Activated naive CD4-positive, alpha-beta T cell treated with anti-CD3 and anti-CD28 coated beads for 36 hours (primary cell): ENCODE measurements at regions not wholly inside any gene's neighbourhood (a gene's known extent, or its start where the extent isn't known, plus 50 kb on each side); places are given as distances from the start of the nearest gene placed in this dataset.

Experiments
- CTCF ChIA-PET: fragments of 350-600 bp; sonication (Branson Sonifier 250); formaldehyde crosslinking; loops from one replicate; lab custom pipeline; 2021; ENCODE audit warnings: antibody characterized with exemption; lab: Charles Lee
- DNase-seq: peaks from one replicate; pipeline ENCODE4 v3.0.0-alpha.2; 2020
- H3K27ac Mint-ChIP-seq: one replicate; pipeline ENCODE4 v1.8.0; 2021; ENCODE audit warnings: mild to moderate bottlenecking, mixed read lengths
- H3K27me3 Mint-ChIP-seq: one replicate; pipeline ENCODE4 v1.8.0; 2021; ENCODE audit warnings: low read depth, mixed read lengths
- H3K36me3 Mint-ChIP-seq: one replicate; pipeline ENCODE4 v1.8.0; 2021; ENCODE audit warnings: low read depth, mixed read lengths
- H3K4me1 Mint-ChIP-seq: one replicate; pipeline ENCODE4 v1.8.0; 2021; ENCODE audit warnings: low read depth, mixed read lengths
- H3K4me3 Mint-ChIP-seq: one replicate; pipeline ENCODE4 v1.8.0; 2021; ENCODE audit warnings: mild to moderate bottlenecking, moderate library complexity, mixed read lengths
- H3K9me3 Mint-ChIP-seq: one replicate; pipeline ENCODE4 v1.8.0; 2021; ENCODE audit warnings: mixed read lengths
- intact Hi-C: fragments of 100-400 bp; cut with micrococcal nuclease; formaldehyde crosslinking; loops from one replicate; pipeline ENCODE4 v1.15.1; 2023

GRCh38 chr1:34549199-34549598 is 205.6 kb upstream of the GJB5 start:
- DNase-seq: peak; percentile 22
- H3K9me3 Mint-ChIP-seq: peaks cover 9% of the 10 kb centered on the region
- H3K4me1 Mint-ChIP-seq: no peaks in the 10 kb centered on the region
- CTCF ChIA-PET: no interaction called here
- no peak overlapping the region for H3K4me3 Mint-ChIP-seq
- H3K36me3 Mint-ChIP-seq: no peaks in the 10 kb centered on the region
- peaks cover 18% of the 10 kb centered on the region for H3K27me3 Mint-ChIP-seq
- no peak overlapping the region for H3K27ac Mint-ChIP-seq
- intact Hi-C loops: no loop called here

GRCh38 chr1:34578306-34578705 is 176.5 kb upstream of the GJB5 start:
- no peak for DNase-seq
- CTCF ChIA-PET: no interaction called here
- Mint-ChIP-seq H3K4me1 (no peaks in the 10 kb centered on the region), H3K27me3 (peaks cover 30% of the 10 kb centered on the region), H3K36me3 (no peaks in the 10 kb centered on the region), H3K27ac (no peak overlapping the region), H3K9me3 (no peaks in the 10 kb centered on the region), H3K4me3 (no peak overlapping the region)
- intact Hi-C loops: no loop called here

- Mint-ChIP-seq H3K9me3 (no peaks in the 10 kb centered on the region), H3K4me3 (no peak overlapping the region), H3K27me3 (peaks cover 21% of the 10 kb centered on the region), H3K27ac (no peak overlapping the region), H3K4me1 (no peaks in the 10 kb centered on the region), H3K36me3 (no peaks in the 10 kb centered on the region)
- intact Hi-C loops: no loop called here
- DNase-seq: no peak
- CTCF ChIA-PET: no interaction called here
Observed at GRCh38 chr1:34582356-34582755, 172.5 kb upstream of the GJB5 start.

GRCh38 chr1:34587761-34588160 is 167.1 kb upstream of the GJB5 start:
- Mint-ChIP-seq H3K36me3 (no peaks in the 10 kb centered on the region), H3K27ac (no peak overlapping the region), H3K4me3 (no peak overlapping the region), H3K9me3 (no peaks in the 10 kb centered on the region), H3K27me3 (peaks cover 3% of the 10 kb centered on the region), H3K4me1 (no peaks in the 10 kb centered on the region)
- intact Hi-C loops: no loop called here
- CTCF ChIA-PET: interaction anchor here (1.6 kb wide), 1 partner anchor 9 kb away, joined by 5 read pairs; no protein-coding TSS in a partner anchor
- no peak for DNase-seq

- Mint-ChIP-seq H3K9me3 (no peaks in the 10 kb centered on the region), H3K27ac (no peak overlapping the region), H3K36me3 (no peaks in the 10 kb centered on the region), H3K4me1 (no peaks in the 10 kb centered on the region), H3K4me3 (no peak overlapping the region), H3K27me3 (no peaks in the 10 kb centered on the region)
- CTCF ChIA-PET: no interaction called here
- DNase-seq: no peak
- intact Hi-C loops: no loop called here
Observed at GRCh38 chr1:34590211-34590623, 164.6 kb upstream of the GJB5 start.

- no peaks in the 10 kb centered on the region for H3K36me3 Mint-ChIP-seq
- CTCF ChIA-PET: no interaction called here
- no peak overlapping the region for H3K27ac Mint-ChIP-seq
- H3K4me3 Mint-ChIP-seq: no peak overlapping the region
- no peaks in the 10 kb centered on the region for H3K9me3 Mint-ChIP-seq
- no peaks in the 10 kb centered on the region for H3K27me3 Mint-ChIP-seq
- intact Hi-C loops: no loop called here
- H3K4me1 Mint-ChIP-seq: no peaks in the 10 kb centered on the region
- DNase-seq: no peak
Observed at GRCh38 chr1:34591751-34592629, 162.9 kb upstream of the GJB5 start.

- H3K4me3 Mint-ChIP-seq: no peak overlapping the region
- no peaks in the 10 kb centered on the region for H3K36me3 Mint-ChIP-seq
- CTCF ChIA-PET: interaction anchor here (1.7 to 2.0 kb wide), 2 partner anchors 138 to 965 kb away, joined by 4 to 9 read pairs; no protein-coding TSS in a partner anchor
- no peaks in the 10 kb centered on the region for H3K4me1 Mint-ChIP-seq
- intact Hi-C loops: loop anchor here (2.0 kb wide), 2 partner anchors 137 to 965 kb away; no protein-coding TSS in a partner anchor
- DNase-seq: peak; percentile 73
- H3K9me3 Mint-ChIP-seq: no peaks in the 10 kb centered on the region
- H3K27me3 Mint-ChIP-seq: peaks cover 17% of the 10 kb centered on the region
- H3K27ac Mint-ChIP-seq: no peak overlapping the region
Observed at GRCh38 chr1:34597877-34598514, 156.9 kb upstream of the GJB5 start.

- H3K4me3 Mint-ChIP-seq: no peak overlapping the region
- H3K27me3 Mint-ChIP-seq: peaks cover 20% of the 10 kb centered on the region
- H3K27ac Mint-ChIP-seq: no peak overlapping the region
- DNase-seq: no peak
- no peaks in the 10 kb centered on the region for H3K9me3 Mint-ChIP-seq
- H3K36me3 Mint-ChIP-seq: no peaks in the 10 kb centered on the region
- intact Hi-C loops: no loop called here
- CTCF ChIA-PET: interaction anchor here (1.1 kb wide), 1 partner anchor 970 kb away, joined by 4 read pairs; no protein-coding TSS in a partner anchor
- no peaks in the 10 kb centered on the region for H3K4me1 Mint-ChIP-seq
Observed at GRCh38 chr1:34602907-34603306, 151.9 kb upstream of the GJB5 start.

GRCh38 chr1:34603594-34603993 is 151.3 kb upstream of the GJB5 start:
- Mint-ChIP-seq H3K27ac (no peak overlapping the region), H3K4me3 (no peak overlapping the region), H3K36me3 (no peaks in the 10 kb centered on the region), H3K4me1 (no peaks in the 10 kb centered on the region), H3K27me3 (peaks cover 25% of the 10 kb centered on the region), H3K9me3 (no peaks in the 10 kb centered on the region)
- no peak for DNase-seq
- CTCF ChIA-PET: no interaction called here
- intact Hi-C loops: no loop called here

GRCh38 chr1:34606504-34606903 is 148.3 kb upstream of the GJB5 start:
- no peak for DNase-seq
- Mint-ChIP-seq H3K4me3 (no peak overlapping the region), H3K27ac (no peak overlapping the region), H3K4me1 (no peaks in the 10 kb centered on the region), H3K36me3 (no peaks in the 10 kb centered on the region), H3K27me3 (peaks cover 21% of the 10 kb centered on the region), H3K9me3 (no peaks in the 10 kb centered on the region)
- CTCF ChIA-PET: no interaction called here
- intact Hi-C loops: no loop called here

GRCh38 chr1:34610063-34610462 is 144.8 kb upstream of the GJB5 start:
- Mint-ChIP-seq H3K9me3 (no peaks in the 10 kb centered on the region), H3K27me3 (peaks cover 22% of the 10 kb centered on the region), H3K4me3 (no peak overlapping the region), H3K36me3 (no peaks in the 10 kb centered on the region), H3K4me1 (no peaks in the 10 kb centered on the region), H3K27ac (no peak overlapping the region)
- intact Hi-C loops: no loop called here
- CTCF ChIA-PET: no interaction called here
- DNase-seq: no peak

GRCh38 chr1:34611571-34611970 is 143.3 kb upstream of the GJB5 start:
- no peaks in the 10 kb centered on the region for H3K4me1 Mint-ChIP-seq
- H3K9me3 Mint-ChIP-seq: no peaks in the 10 kb centered on the region
- no peak overlapping the region for H3K27ac Mint-ChIP-seq
- H3K4me3 Mint-ChIP-seq: no peak overlapping the region
- intact Hi-C loops: no loop called here
- H3K27me3 Mint-ChIP-seq: peaks cover 24% of the 10 kb centered on the region
- CTCF ChIA-PET: no interaction called here
- no peaks in the 10 kb centered on the region for H3K36me3 Mint-ChIP-seq
- no peak for DNase-seq
